Calu3 (cell line): ENCODE measurements at regions not wholly inside any gene's neighbourhood (a gene's known extent, or its start where the extent isn't known, plus 50 kb on each side); places are given as distances from the start of the nearest gene placed in this dataset.

Source experiments
- BruUV-seq: library from RNA; stranded (reverse); fragments of 400-500 nt; replicated peaks from 2 replicates; lab custom pipeline; 2021; lab: Mats Ljungman, UMichigan
- CTCF ChIA-PET: fragments of 300-600 bp; sonication (Branson Sonifier 250); formaldehyde crosslinking; loops from one replicate; lab custom pipeline; 2022; ENCODE audit warnings: antibody characterized with exemption; lab: Charles Lee
- DNase-seq: peaks from one replicate; pipeline ENCODE4 v3.0.0; 2022
- H3K27ac Mint-ChIP-seq: one replicate; pipeline ENCODE4 v1.8.0; 2022; ENCODE audit warnings: mixed read lengths; ENCODE audit not compliant: unreplicated experiment
- H3K27me3 Mint-ChIP-seq: one replicate; pipeline ENCODE4 v1.8.0; 2022; ENCODE audit warnings: mixed read lengths; ENCODE audit not compliant: unreplicated experiment
- H3K36me3 Mint-ChIP-seq: one replicate; pipeline ENCODE4 v1.8.0; 2022; ENCODE audit warnings: mild to moderate bottlenecking, moderate library complexity, mixed read lengths; ENCODE audit not compliant: insufficient read depth, unreplicated experiment
- H3K4me1 Mint-ChIP-seq: one replicate; pipeline ENCODE4 v1.8.0; 2022; ENCODE audit warnings: mild to moderate bottlenecking, low read depth, mixed read lengths; ENCODE audit not compliant: unreplicated experiment
- H3K4me3 Mint-ChIP-seq: one replicate; pipeline ENCODE4 v1.8.0; 2022; ENCODE audit warnings: mild to moderate bottlenecking, low read depth, moderate library complexity, mixed read lengths; ENCODE audit not compliant: unreplicated experiment
- H3K9me3 Mint-ChIP-seq: one replicate; pipeline ENCODE4 v1.8.0; 2022; ENCODE audit warnings: low read depth, mixed read lengths; ENCODE audit not compliant: unreplicated experiment
- CTCF ChIP-seq: fragments of 200-600 bp; IDR thresholded peaks from one replicate; pipeline ENCODE4 v1.8.0; 2022; ENCODE audit warnings: antibody characterized with exemption; ENCODE audit not compliant: unreplicated experiment
- intact Hi-C: fragments of 100-400 bp; cut with micrococcal nuclease; formaldehyde crosslinking; loops from one replicate; pipeline ENCODE4 v1.10.0; 2022; ENCODE audit not compliant: unreplicated experiment

- no peak for DNase-seq
- intact Hi-C loops, result no loop called here
- CTCF ChIA-PET, result no interaction called here
- Mint-ChIP-seq H3K36me3 (no peaks in the 10 kb centered on the region), H3K9me3 (peaks cover 14% of the 10 kb centered on the region), H3K4me3 (no peak overlapping the region), H3K27me3 (no peaks in the 10 kb centered on the region), H3K27ac (no peak overlapping the region), H3K4me1 (no peaks in the 10 kb centered on the region)
- no TSS peak for BruUV-seq
- TF ChIP-seq CTCF, result no peak
Observed at GRCh38 chr5:155728146-155728856, 598.7 kb upstream of the SGCD start.

GRCh38 chr5:155728857-155729683, 597.9 kb upstream of the SGCD start:
- Mint-ChIP-seq H3K9me3 (peaks cover 12% of the 10 kb centered on the region), H3K27ac (no peak overlapping the region), H3K4me1 (no peaks in the 10 kb centered on the region), H3K27me3 (no peaks in the 10 kb centered on the region), H3K4me3 (no peak overlapping the region), H3K36me3 (no peaks in the 10 kb centered on the region)
- no peak for TF ChIP-seq CTCF
- no TSS peak for BruUV-seq
- no peak for DNase-seq
- intact Hi-C loops, result no loop called here
- CTCF ChIA-PET, result no interaction called here

- no peaks in the 10 kb centered on the region for H3K4me1 Mint-ChIP-seq
- CTCF ChIA-PET, result no interaction called here
Observed at GRCh38 chr5:155729684-155730059, 597.3 kb upstream of the SGCD start.

More at GRCh38 chr5:155729684-155730059, 597.3 kb upstream of the SGCD start:
- no peaks in the 10 kb centered on the region for H3K27me3 Mint-ChIP-seq
- TF ChIP-seq CTCF, result no peak
- no peaks in the 10 kb centered on the region for H3K36me3 Mint-ChIP-seq
- no peak for DNase-seq
- no peak overlapping the region for H3K4me3 Mint-ChIP-seq
- H3K9me3 Mint-ChIP-seq, result peaks cover 12% of the 10 kb centered on the region
- no peak overlapping the region for H3K27ac Mint-ChIP-seq
- no TSS peak for BruUV-seq
- intact Hi-C loops, result no loop called here
